HG02763 (cell line): ENCODE measurements at regions not wholly inside any gene's neighbourhood (a gene's known extent, or its start where the extent isn't known, plus 50 kb on each side); places are given as distances from the start of the nearest gene placed in this dataset.

Source experiments
- ATAC-seq: cut with Tn5 transposase; IDR thresholded peaks from one replicate; pipeline ENCODE4 v1.9.1; 2021; ENCODE audit warnings: mild to moderate bottlenecking, moderate library complexity; ENCODE audit not compliant: unreplicated experiment

- no peak for ATAC-seq
Measured at GRCh38 chr6:105484238-105485161, 81.6 kb upstream of the PREP start.

GRCh38 chr6:105483492-105483891 is 80.6 kb upstream of the PREP start:
- ATAC-seq, result no peak

- ATAC-seq, result no peak
Measured at GRCh38 chr6:105482921-105483320, 80.0 kb upstream of the PREP start.

- ATAC-seq, result no peak
Measured at GRCh38 chr6:105482227-105482844, 79.5 kb upstream of the PREP start.

GRCh38 chr6:105476978-105477377 is 74.1 kb upstream of the PREP start:
- no peak for ATAC-seq

- no peak for ATAC-seq
Measured at GRCh38 chr6:105474234-105474633, 71.4 kb upstream of the PREP start.

GRCh38 chr6:105469946-105470345 is 67.1 kb upstream of the PREP start:
- ATAC-seq, result no peak

- ATAC-seq, result no peak
Measured at GRCh38 chr6:105468850-105469249, 66.0 kb upstream of the PREP start.

- no peak for ATAC-seq
Measured at GRCh38 chr6:105460860-105461259, 58.0 kb upstream of the PREP start.

GRCh38 chr6:105459864-105460263 is 57.0 kb upstream of the PREP start:
- no peak for ATAC-seq

- ATAC-seq, result peak; percentile 89
Measured at GRCh38 chr6:105459049-105459448, 56.2 kb upstream of the PREP start.

GRCh38 chr6:105458551-105458950 is 55.7 kb upstream of the PREP start:
- ATAC-seq, result no peak

- ATAC-seq, result no peak
Measured at GRCh38 chr6:105458084-105458483, 55.2 kb upstream of the PREP start.

- no peak for ATAC-seq
Measured at GRCh38 chr6:105453968-105454367, 51.1 kb upstream of the PREP start.

- peak; percentile 60 for ATAC-seq
Measured at GRCh38 chr6:105452924-105453756, 50.3 kb upstream of the PREP start.
